GM21515 (cell line): ENCODE measurements at regions not wholly inside any gene's neighbourhood (a gene's known extent, or its start where the extent isn't known, plus 50 kb on each side); places are given as distances from the start of the nearest gene placed in this dataset.

Source experiments
- ATAC-seq: cut with Tn5 transposase; IDR thresholded peaks from one replicate; pipeline ENCODE4 v1.9.1; 2021; ENCODE audit not compliant: unreplicated experiment

GRCh38 chr16:82360024-82360783 lies 190.2 kb upstream of the MPHOSPH6 start:
- no peak for ATAC-seq

DNA sequence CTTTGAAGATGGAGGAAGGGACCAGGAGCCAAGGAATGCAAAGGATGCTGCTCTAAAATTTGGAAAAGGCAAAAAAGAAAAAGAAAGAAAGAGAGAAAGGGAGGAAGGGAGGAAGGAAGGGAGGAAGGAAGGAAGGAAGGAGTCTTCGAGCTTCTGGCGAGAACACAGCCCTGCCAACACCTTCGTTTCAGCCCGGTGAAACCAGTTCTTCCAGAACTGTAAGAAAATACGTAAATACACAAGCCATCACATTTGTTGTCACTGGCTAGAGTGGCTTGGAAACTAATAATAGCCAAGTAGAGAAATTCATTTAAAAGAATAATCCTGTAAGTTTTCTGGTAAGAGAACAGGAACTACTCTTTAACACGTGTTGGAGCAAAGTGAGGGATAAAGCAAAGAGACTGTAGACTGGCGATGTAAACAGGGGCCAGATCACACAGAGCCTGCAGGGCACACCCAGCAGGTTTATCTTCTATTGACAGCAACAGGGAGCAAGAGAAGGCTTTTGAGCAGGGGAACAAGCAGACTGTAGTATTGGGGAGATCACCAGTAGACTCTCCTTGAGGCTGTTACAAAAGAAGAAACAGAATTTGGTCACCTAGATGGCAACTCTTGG lies 188.7 kb upstream of the MPHOSPH6 start:
- ATAC-seq, result no peak

DNA sequence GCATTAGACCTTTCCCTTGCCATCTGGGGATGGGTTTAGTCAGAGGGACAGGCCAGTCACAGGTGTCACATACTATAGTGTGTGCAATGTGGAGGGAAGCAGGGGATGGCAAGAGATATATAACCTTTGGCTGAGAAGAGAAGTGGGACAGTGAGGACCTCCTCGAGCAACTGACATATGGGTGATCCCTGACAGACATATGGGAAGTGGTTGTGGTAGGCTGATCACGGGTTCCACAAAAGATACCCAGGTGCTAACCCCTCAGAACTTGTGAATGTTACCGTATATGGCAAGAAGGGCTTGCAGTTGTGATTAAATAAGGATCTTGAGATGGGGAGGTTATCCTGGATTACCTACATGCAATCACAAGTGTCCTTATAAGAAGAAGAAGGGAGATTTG lies 188.1 kb upstream of the MPHOSPH6 start:
- no peak for ATAC-seq

GRCh38 chr16:82357237-82357636 lies 187.2 kb upstream of the MPHOSPH6 start:
- ATAC-seq, result no peak

DNA sequence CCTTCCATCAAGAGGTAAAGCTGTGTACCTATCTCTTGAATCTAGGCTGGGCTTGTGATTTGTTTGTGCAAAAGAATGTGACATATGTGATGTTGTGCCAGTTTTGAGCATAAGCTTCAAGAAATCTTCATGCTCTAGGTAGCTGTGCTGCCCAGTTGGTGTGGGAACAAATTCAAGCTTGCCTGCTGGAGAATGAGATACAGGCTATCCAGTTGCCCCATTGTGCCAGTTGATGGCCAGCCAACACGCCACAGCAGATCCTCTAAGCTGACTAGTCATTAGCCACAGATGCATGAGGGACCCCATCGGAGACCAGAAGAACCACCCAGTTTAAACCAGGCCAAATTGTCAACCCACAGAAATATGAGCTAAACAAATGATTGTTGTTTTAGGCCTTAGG lies 180.5 kb upstream of the MPHOSPH6 start:
- ATAC-seq, result no peak

GRCh38 chr16:82345318-82345717 lies 175.3 kb upstream of the MPHOSPH6 start:
- ATAC-seq, result no peak

GRCh38 chr16:82344157-82344556 lies 174.1 kb upstream of the MPHOSPH6 start:
- ATAC-seq, result no peak

- ATAC-seq, result no peak
These were observed 171.2 kb upstream of the MPHOSPH6 start for GRCh38 chr16:82341146-82341669.

DNA sequence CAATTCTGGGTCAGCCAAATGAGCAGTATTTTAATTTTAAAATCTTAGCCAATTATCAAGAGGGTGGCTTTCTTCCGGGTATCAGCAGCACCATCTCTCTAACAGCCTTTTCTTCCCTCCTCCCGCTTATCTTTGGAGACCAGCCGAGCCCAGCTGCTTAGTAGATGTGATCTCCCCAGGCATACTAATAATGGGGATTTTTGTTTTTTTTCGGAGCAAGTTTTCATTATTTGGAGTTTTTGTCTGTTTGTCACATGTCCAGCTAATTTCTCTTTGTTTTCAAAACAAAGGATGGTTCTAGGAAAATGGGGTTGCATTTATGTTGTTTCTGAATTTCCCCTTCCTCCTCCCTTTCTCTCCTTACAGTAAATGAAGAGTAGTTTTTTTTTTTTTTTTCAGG lies 170.5 kb upstream of the MPHOSPH6 start:
- no peak for ATAC-seq

- no peak for ATAC-seq
These were observed 167.3 kb upstream of the MPHOSPH6 start for GRCh38 chr16:82337355-82337754.

GRCh38 chr16:82331974-82332750 lies 162.1 kb upstream of the MPHOSPH6 start:
- no peak for ATAC-seq

DNA sequence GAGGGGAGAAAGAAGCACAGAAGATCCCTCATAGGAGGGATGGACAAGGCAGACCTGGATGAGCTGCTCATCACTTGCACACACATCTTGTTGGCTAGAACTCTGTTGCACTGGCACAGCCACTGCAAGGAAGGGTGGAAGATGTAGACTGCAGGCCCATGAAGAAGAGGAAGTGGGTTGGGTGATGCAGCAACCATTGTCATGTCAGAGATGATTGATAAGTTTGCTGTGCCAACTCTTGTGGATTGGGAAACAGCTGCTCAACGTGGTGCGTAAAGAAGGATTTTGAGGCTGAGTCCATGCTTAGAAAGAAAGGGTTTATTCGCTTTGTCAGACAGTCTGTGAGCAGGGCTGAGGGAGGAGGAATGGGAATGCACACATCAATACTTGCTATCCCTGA lies 161.4 kb upstream of the MPHOSPH6 start:
- no peak for ATAC-seq

- ATAC-seq, result no peak
These were observed 159.6 kb upstream of the MPHOSPH6 start for GRCh38 chr16:82329504-82330192.

- no peak for ATAC-seq
These were observed 159.0 kb upstream of the MPHOSPH6 start for GRCh38 chr16:82328881-82329469.

DNA sequence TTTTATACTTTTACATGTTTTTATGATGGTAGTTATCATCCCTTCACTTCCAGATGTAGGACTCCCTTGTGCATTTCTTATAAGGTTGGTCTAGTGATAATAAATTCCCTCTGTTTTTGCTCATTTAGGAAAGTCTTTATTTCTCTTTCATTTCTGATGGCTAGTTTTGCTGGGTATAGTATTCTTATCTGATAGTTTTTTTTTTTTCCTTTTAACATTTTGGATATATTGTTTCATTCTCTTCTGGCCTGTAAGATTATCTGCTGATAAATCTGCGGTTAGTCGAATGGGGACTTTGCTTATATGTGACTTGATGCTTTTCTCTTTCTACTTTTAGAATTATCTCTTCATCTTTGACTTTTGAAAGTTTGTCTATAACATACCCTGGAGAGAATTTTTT lies 153.1 kb upstream of the MPHOSPH6 start:
- no peak for ATAC-seq

- no peak for ATAC-seq
These were observed 152.2 kb upstream of the MPHOSPH6 start for GRCh38 chr16:82322177-82322576.

- ATAC-seq, result no peak
These were observed 149.0 kb upstream of the MPHOSPH6 start for GRCh38 chr16:82319038-82319437.

DNA sequence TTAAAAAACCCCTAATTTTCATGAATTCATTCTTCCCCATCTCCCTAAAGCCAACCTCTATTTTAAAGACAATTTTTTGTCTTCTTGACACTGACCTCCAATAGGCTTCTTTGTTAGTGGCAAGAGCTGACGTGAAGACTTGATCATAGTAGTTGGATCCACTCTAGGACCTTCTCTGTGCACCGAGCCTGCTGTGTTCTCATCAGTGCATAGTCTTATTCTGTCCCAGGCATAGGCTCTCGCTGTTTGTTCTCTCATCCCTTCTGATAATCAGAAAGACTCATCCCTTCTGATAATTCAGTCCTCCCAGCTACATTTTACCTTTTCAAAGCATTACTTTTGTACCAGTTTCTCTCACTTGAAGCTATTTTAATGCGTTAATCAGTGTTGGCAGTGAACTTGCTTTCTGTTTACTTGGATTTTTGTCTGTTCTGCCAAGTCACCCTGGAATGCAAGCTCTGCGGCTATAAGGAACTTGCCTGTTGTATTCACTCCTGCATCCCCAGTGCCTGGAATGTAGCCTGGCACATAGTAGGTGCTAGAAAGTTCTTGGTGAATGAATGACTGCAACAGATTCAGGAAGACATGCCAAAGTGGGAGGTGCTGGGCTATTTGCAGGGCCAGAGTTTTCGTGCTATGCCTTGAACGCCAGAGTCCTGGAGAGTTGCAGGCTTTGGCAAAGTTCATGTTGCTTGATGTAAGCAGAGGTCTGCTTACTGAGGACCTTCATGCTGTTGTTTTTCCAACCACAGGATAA lies 147.6 kb upstream of the MPHOSPH6 start:
- no peak for ATAC-seq

GRCh38 chr16:82313754-82314153 lies 143.7 kb upstream of the MPHOSPH6 start:
- no peak for ATAC-seq

DNA sequence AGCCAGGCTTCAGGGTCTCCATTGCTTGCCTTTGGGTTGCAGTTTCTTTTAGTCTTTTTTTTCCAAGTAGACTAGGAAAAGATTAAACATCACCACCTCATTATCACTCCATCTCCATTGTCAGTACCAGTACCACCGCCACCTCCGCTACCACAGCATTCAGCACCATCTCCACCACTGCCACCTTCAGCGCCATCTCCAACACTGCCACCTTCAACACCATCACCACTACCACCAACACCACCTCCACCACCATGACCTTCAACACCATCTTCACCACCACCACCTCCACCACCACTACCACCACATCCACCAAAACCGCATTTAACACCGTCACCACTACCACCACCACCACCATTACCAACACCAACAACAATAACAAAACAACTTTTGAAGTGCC lies 141.5 kb upstream of the MPHOSPH6 start:
- ATAC-seq, result no peak
